Lung (tissue), 11 donors: ENCODE measurements at regions not wholly inside any gene's neighbourhood (a gene's known extent, or its start where the extent isn't known, plus 50 kb on each side); places are given as distances from the start of the nearest gene placed in this dataset.

ENCODE experiments used
- ATAC-seq: fragments of 200-7000 bp; cut with Tn5 transposase; one replicate; pipeline ENCODE4 v1.9.1; 2020; ENCODE audit warnings: moderate number of reproducible peaks; ENCODE audit not compliant: insufficient read depth, low FRiP score
- DNase-seq, 3 donors: peaks; one replicate each; pipeline ENCODE4 v3.0.0-alpha.2; 2013 to 2017
- H3K27ac ChIP-seq, 2 donors: one replicate each; pipeline ENCODE4 v1.5.1; 2013; ENCODE audit warnings: mild to moderate bottlenecking in 2 of 2, moderate library complexity in 2 of 2, control low read depth in 1 of 2, inconsistent platforms in 1 of 2, low read depth in 1 of 2, low read length in 1 of 2
- H3K27me3 ChIP-seq, 3 donors: one replicate each; pipeline ENCODE4 v1.5.1; 2013; ENCODE audit warnings: low read length in 2 of 3; ENCODE audit not compliant: control insufficient read depth in 3 of 3, insufficient read depth in 3 of 3
- H3K36me3 ChIP-seq, 4 donors: one replicate each; pipeline ENCODE4 v1.5.1; 2013; ENCODE audit warnings: low read length in 4 of 4, mild to moderate bottlenecking in 1 of 4, moderate library complexity in 1 of 4; ENCODE audit not compliant: control insufficient read depth in 4 of 4, insufficient read depth in 4 of 4
- H3K4me1 ChIP-seq, 5 donors: one replicate each; pipeline ENCODE4 v1.5.1; 2013; ENCODE audit warnings: low read length in 5 of 5, mild to moderate bottlenecking in 2 of 5, moderate library complexity in 1 of 5; ENCODE audit not compliant: control insufficient read depth in 5 of 5, insufficient read depth in 5 of 5
- H3K4me3 ChIP-seq: one replicate; pipeline ENCODE4 v1.5.1; 2013; ENCODE audit warnings: mild to moderate bottlenecking, control low read depth, moderate library complexity
- H3K9ac ChIP-seq, 2 donors: one replicate each; pipeline ENCODE4 v1.5.1; 2013; ENCODE audit warnings: low read length in 2 of 2, control low read depth in 1 of 2; ENCODE audit not compliant: insufficient read depth in 1 of 2
- H3K9me3 ChIP-seq, 4 donors: one replicate each; pipeline ENCODE4 v1.5.1; 2013; ENCODE audit warnings: low read length in 3 of 4, mild to moderate bottlenecking in 1 of 4, moderate library complexity in 1 of 4; ENCODE audit not compliant: control insufficient read depth in 4 of 4, insufficient read depth in 3 of 4
- WGBS, 2 donors: extraction: QIAGEN DNeasy Blood & Tissue Kit; methylation state at CpG; one replicate each; pipeline ENCODE4 v1.1.7; 2013; 5-methylcytosine and 5-hydroxymethylcytosine counted together
- TF ChIP-seq, protein P1 (sequence below): IDR thresholded peaks from 2 replicates; pipeline ENCODE4 v1.5.1; 2012; ENCODE audit warnings: mild to moderate bottlenecking; ENCODE audit errors: control extremely low read depth, extremely low read depth
- donor health status: control.
- donor health status: control.
- donor health status: Bipolar disorder and iron deficiency.
- donor health status: healthy.
- donor health status: DM: yes; HTN: yes; CAD: no.

DNA sequence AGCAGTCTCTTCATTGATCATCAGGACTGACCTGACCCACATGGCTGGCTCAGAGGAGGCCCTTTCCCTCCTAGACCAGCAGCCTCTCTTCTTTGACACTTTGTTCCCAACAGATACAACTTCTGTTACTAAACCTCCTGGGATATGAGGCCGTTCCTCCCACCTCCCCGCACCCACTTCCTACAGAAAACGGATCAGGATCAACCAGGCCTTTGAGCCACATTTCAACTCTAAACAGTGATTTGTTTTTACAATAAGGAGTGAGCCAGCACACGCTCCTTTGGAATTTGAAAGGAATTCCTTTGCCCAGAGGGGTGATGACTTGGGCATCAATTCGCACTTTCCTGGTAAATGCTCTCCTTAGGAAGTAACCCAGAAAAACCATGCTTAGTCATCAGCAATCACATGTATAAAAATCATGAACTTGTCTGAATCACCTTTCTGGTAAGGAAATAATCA is 180.4 kb downstream of the FAM124B start:
- TF ChIP-seq, protein P1, sequence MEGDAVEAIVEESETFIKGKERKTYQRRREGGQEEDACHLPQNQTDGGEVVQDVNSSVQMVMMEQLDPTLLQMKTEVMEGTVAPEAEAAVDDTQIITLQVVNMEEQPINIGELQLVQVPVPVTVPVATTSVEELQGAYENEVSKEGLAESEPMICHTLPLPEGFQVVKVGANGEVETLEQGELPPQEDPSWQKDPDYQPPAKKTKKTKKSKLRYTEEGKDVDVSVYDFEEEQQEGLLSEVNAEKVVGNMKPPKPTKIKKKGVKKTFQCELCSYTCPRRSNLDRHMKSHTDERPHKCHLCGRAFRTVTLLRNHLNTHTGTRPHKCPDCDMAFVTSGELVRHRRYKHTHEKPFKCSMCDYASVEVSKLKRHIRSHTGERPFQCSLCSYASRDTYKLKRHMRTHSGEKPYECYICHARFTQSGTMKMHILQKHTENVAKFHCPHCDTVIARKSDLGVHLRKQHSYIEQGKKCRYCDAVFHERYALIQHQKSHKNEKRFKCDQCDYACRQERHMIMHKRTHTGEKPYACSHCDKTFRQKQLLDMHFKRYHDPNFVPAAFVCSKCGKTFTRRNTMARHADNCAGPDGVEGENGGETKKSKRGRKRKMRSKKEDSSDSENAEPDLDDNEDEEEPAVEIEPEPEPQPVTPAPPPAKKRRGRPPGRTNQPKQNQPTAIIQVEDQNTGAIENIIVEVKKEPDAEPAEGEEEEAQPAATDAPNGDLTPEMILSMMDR: no peak
- DNase-seq (peak; percentile 46 to 79 (median 63)), ATAC-seq (peak; percentile 34)
- H3K27me3 ChIP-seq: no peaks in the 10 kb centered on the region
- H3K27ac ChIP-seq: no peak overlapping the region
- 62 to 63% methylated on average over 5 of the region's 5 CpGs for WGBS, 2 donors
- H3K9ac ChIP-seq: no peak overlapping the region
- peaks cover 0 to 30% (median 0%) of the 10 kb centered on the region in 5 donors for H3K4me1 ChIP-seq
- H3K4me3 ChIP-seq: no peak overlapping the region
- no peaks in the 10 kb centered on the region for H3K36me3 ChIP-seq
- peaks cover 0 to 2% (median 0%) of the 10 kb centered on the region in 4 donors for H3K9me3 ChIP-seq

DNA sequence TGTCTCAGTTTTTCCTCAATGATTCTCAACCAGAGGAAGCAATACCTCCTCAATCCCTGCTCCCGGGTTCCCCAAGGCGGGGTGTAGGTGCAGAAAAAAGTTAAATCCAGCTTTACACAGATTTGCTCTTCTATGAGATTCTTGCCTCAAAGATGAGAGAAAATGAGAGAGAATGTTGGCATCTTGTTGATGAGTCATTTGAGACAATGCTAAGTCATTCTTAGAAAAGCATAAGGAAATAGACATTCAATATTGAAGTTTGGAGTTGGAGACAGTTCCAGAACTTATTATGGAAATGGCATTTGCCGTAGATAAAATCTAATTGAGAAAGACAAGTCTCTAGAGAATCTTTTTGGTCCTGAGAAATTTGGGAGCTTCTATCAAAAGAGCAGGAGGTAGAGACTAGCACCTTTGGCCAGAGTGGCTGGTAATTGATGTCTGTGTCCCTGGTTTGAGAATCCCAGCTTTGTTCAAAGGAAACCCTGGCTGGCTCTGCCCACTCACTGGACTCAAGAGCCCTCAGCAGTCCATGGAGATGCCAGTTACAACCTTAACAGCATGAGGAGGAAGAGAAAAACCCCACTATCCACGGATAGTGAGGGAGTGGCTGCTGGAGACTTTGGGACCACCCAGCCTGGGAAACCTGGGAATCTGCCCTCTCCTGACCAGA is 181.2 kb downstream of the FAM124B start:
- Histone ChIP-seq H3K4me1 (peaks cover 0 to 30% (median 0%) of the 10 kb centered on the region in 5 donors), H3K27ac (no peak overlapping the region), H3K27me3 (no peaks in the 10 kb centered on the region), H3K4me3 (no peak overlapping the region), H3K9me3 (peaks cover 0 to 2% (median 0%) of the 10 kb centered on the region in 4 donors), H3K36me3 (no peaks in the 10 kb centered on the region), H3K9ac (no peak overlapping the region)
- 60 to 69% methylated on average over 4 of the region's 4 CpGs for WGBS, 2 donors
- ATAC-seq (no peak), DNase-seq (no peak)
- TF ChIP-seq, protein P1: no peak

DNA sequence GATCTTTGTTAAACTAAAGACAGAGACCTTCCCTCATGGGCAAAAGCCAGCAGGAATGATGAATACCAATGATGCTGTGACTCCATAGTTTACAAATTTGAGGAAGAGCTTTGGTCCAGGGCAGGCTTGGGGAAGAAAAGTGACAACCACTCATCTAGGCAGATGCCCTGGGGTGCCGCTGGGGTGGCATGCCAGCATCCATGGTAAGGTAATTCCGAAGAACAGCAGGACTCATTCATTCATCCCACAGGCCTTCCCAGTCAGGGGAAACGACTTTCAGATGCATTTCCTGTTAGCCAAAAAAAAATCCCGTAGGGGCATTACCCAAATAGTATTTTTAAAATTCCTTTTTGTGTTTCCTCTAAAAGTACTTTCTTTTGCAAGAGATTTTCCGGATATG is 180.7 kb upstream of the SERPINE2 start:
- no peak overlapping the region for H3K4me3 ChIP-seq
- H3K4me1 ChIP-seq: peaks cover 0 to 30% (median 0%) of the 10 kb centered on the region in 5 donors
- peaks cover 0 to 2% (median 0%) of the 10 kb centered on the region in 4 donors for H3K9me3 ChIP-seq
- TF ChIP-seq, protein P1: no peak
- WGBS, 2 donors: 78 to 79% methylated on average over 5 of the region's 5 CpGs
- no peak overlapping the region for H3K27ac ChIP-seq
- no peaks in the 10 kb centered on the region for H3K27me3 ChIP-seq
- no peaks in the 10 kb centered on the region for H3K36me3 ChIP-seq
- no peak overlapping the region for H3K9ac ChIP-seq
- no peak for ATAC-seq
- DNase-seq: no peak
